GM12873 (cell line): ENCODE measurements at regions not wholly inside any gene's neighbourhood (a gene's known extent, or its start where the extent isn't known, plus 50 kb on each side); places are given as distances from the start of the nearest gene placed in this dataset.

ENCODE experiments used
- TF ChIP-seq, protein P1 (sequence below): IDR thresholded peaks from 2 replicates; pipeline ENCODE4 v1.5.1; 2012; ENCODE audit warnings: low read depth, mild to moderate bottlenecking, moderate library complexity, low read length, control low read depth; ENCODE audit not compliant: insufficient read depth; ENCODE audit errors: missing control alignments

DNA sequence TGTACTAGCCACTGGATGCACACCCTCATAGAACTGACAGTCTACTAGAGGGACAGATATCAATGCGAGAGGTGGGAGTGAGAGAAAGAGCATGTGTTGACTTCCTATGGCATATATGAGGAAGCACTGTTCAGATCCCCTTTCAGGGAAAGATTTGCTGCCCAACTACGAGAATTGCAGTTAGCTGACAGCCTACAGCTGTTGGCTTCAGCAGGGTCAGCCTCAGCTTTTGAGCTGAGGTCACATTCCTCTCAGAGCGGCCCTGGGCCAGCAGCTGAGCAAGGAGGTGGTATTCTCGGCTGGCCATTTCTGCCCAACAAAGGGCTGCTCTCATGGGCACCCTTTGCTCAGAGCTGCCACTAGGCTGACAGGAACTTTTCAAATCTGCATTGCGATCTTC is 580.2 kb downstream of the MID1IP1 start:
- TF ChIP-seq, protein P1, sequence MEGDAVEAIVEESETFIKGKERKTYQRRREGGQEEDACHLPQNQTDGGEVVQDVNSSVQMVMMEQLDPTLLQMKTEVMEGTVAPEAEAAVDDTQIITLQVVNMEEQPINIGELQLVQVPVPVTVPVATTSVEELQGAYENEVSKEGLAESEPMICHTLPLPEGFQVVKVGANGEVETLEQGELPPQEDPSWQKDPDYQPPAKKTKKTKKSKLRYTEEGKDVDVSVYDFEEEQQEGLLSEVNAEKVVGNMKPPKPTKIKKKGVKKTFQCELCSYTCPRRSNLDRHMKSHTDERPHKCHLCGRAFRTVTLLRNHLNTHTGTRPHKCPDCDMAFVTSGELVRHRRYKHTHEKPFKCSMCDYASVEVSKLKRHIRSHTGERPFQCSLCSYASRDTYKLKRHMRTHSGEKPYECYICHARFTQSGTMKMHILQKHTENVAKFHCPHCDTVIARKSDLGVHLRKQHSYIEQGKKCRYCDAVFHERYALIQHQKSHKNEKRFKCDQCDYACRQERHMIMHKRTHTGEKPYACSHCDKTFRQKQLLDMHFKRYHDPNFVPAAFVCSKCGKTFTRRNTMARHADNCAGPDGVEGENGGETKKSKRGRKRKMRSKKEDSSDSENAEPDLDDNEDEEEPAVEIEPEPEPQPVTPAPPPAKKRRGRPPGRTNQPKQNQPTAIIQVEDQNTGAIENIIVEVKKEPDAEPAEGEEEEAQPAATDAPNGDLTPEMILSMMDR, result no peak

DNA sequence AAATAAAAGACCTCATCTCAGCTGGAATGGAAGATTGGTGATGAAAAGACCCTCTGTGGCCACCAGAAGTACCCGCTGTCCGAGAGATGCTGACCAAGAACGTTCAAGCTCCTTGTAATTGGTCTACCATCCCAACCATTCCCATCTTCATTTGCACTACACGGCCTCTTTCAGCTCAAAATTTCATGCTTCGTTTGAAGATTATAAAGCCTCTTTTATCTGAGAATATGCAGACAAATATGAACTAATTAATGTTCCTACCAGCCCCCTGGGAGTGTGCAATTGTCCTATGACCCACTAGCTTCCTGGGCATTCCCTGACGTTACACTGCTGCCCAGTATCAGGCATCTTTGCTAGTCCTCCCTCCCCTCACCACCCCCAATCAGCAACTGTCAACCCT is 583.7 kb downstream of the MID1IP1 start:
- TF ChIP-seq, protein P1, result no peak

DNA sequence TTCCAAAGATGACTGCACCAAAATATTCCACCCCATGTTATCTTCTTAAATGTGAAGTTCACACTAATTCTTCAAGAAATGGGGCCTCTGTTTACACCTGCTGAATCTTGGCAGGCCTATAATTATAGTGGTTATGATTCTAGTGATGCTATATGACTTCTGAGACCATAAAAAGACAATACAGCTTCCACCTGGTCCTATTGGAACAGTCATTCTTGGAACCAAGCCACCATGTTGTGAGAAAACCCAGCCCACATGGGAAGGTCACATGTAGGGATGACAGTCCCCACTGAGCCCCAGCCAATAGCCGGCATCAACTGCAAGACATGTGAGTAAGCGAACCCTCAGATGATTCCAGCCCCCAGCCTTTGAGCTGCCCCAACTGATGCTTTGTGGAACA is 587.5 kb downstream of the MID1IP1 start:
- TF ChIP-seq, protein P1, result no peak

DNA sequence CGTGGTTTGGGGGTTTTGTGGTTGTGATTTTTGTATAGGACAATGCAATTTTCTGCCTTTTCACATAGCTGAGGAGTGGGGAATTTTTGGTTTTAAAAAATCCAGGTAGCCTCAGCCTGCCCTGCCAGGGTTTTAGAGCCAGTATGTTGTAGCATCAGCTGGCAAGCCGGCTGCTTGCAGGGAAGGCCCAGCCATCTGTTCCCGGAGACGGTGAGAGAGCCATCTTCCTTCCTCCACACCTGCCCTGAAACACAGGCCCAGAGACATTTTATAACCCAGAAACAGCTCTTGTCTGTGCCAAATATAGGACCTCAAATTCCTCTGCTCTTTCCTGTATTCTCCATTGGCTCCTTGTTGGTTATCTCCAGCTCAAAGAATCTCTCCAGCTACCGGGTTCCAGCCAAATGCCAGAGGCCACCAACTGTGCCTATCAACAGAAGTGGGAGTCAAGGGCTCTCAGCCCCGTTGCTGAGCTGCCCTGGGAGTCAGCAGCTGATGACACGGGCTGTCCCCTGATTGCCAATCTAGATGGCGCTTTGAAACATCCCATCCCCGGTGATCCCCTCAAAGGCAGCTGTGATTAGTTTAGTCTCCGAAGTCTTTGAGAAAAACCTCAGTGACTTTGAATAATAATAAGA is 595.2 kb downstream of the MID1IP1 start:
- TF ChIP-seq, protein P1, result no peak

DNA sequence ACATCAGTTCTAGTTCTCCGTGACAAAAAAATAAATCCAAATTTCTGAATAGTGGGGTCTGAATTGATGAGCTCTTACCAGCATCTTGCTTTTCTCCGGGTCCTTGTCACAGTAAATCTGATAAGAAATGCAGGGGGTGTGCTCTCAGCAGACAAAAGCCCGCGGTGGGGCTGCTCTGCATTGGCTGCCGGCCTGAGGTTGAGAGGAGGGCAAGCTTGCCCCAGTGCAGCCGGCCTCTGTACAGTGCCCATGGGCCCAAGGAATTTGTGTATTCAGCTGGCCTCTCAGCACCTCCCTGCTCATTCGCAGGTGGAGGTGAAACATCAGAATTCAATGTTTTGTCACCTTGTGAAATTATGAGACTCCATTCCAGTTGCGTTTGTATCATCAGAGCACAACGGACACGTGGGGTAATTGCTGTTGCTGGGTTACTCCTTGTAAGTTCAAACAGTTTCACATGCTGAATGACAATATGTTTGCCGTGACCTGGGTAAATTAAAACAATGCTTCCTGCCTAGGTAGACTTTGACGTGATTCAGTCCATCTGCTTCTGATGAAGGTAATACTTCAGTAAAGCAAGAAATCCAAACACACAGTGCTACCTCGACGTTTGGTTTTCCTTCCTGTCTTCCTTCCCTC is 596.4 kb downstream of the MID1IP1 start:
- TF ChIP-seq, protein P1, result no peak

DNA sequence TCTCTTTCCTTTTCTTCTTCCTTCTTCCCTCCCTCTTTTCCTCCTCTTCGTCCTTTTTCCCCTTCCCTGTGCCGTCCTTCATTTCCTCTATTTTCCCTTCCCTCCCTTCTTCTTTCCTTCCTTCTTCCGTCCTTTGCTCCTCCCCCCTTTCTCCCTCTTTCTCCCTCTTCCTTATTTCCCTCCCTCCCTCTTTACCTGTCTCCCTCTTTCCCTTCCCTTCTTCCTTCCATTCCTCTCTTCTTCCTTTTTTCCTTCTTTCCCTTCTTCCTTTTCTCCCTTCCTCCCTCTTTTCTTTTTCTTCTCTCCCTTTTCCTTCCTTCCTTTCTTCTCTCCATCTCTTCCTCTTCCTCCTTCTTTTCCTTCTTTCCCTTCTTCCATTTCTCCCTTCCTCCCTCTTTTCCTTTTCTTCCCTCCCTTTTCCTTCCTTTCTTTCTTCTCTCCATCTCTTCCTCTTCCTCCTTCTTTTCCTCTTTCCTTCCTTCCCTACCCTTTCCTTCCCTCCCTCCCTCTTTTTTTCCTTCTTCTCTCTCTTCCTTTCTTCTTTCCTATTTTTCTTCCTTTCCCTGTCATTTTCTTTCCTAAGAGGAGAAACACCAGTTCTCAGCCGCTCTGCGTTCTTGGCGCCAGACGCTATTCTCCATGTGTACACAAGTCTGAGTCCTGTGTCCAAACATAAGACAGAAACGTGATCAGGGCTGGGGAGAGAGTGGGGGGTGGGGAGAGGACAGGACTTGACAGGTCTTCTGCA is 597.1 kb downstream of the MID1IP1 start:
- TF ChIP-seq, protein P1, result no peak

DNA sequence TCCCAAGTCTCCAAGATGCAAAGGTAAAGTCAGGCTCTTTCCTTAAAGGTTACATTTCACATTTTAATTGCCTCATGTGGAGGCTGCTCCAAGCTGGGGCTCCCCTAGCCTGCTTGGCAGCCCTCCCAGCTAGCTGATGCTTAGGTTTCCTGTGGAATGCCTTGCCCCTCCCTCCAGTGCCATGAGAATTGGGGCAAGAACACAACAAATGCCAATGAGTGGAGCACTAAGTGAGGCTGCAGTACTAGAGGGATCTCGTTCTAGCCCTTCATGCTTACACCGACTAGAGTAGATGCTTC is 597.7 kb downstream of the MID1IP1 start:
- TF ChIP-seq, protein P1, result no peak
